ENCODE measurements at regions not wholly inside any gene's neighbourhood (a gene's known extent, or its start where the extent isn't known, plus 50 kb on each side); places are given as distances from the start of the nearest gene placed in this dataset.
"Not testable (repeated sequence)": the region's sequence is repeated elsewhere in the genome, so short reads cannot be mapped to it uniquely, and the experiment has no call there.

- no peak for DNase-seq (ENCODE audit: low spot score)
These were observed 120.2 kb upstream of the BANK1 start for GRCh38 chr4:101670370-101670769.

- DNase-seq (ENCODE audit: low spot score): no peak
These were observed 120.7 kb upstream of the BANK1 start for GRCh38 chr4:101669832-101670188.

GRCh38 chr4:101669138-101669831 lies 121.2 kb upstream of the BANK1 start:
- DNase-seq (ENCODE audit: low spot score): no peak

- no peak for DNase-seq (ENCODE audit: low spot score)
These were observed 123.2 kb upstream of the BANK1 start for GRCh38 chr4:101667348-101667747.

GRCh38 chr4:101660607-101661006 lies 129.9 kb upstream of the BANK1 start:
- DNase-seq (ENCODE audit: low spot score): no peak

- no peak for DNase-seq (ENCODE audit: low spot score)
These were observed 134.7 kb upstream of the BANK1 start for GRCh38 chr4:101655857-101656256.

GRCh38 chr4:101655005-101655404 lies 135.5 kb upstream of the BANK1 start:
- DNase-seq (ENCODE audit: low spot score): no peak

- peak; percentile 41 for DNase-seq (ENCODE audit: low spot score)
These were observed 138.8 kb upstream of the BANK1 start for GRCh38 chr4:101651778-101652177.

GRCh38 chr4:101649790-101650515 lies 140.6 kb upstream of the BANK1 start:
- no peak for DNase-seq (ENCODE audit: low spot score)

GRCh38 chr4:101647710-101648034 lies 142.9 kb upstream of the BANK1 start:
- DNase-seq (ENCODE audit: low spot score): no peak

- no peak for DNase-seq (ENCODE audit: low spot score)
These were observed 146.0 kb upstream of the BANK1 start for GRCh38 chr4:101644516-101644915.

GRCh38 chr4:101643186-101643837 lies 147.2 kb upstream of the BANK1 start:
- DNase-seq (ENCODE audit: low spot score): no peak

GRCh38 chr4:101632766-101633165 lies 157.8 kb upstream of the BANK1 start:
- not testable (repeated sequence) for DNase-seq (ENCODE audit: low spot score)

- no peak for DNase-seq (ENCODE audit: low spot score)
These were observed 160.1 kb upstream of the BANK1 start for GRCh38 chr4:101630319-101630986.

GRCh38 chr4:101621120-101621519 lies 169.4 kb upstream of the BANK1 start:
- DNase-seq (ENCODE audit: low spot score): no peak

- no peak for DNase-seq (ENCODE audit: low spot score)
These were observed 174.9 kb upstream of the BANK1 start for GRCh38 chr4:101615652-101616051.

- DNase-seq (ENCODE audit: low spot score): not testable (repeated sequence)
These were observed 183.5 kb upstream of the BANK1 start for GRCh38 chr4:101606989-101607388.

GRCh38 chr4:101604976-101605375 lies 185.6 kb upstream of the BANK1 start:
- no peak for DNase-seq (ENCODE audit: low spot score)

- peak; percentile 21 for DNase-seq (ENCODE audit: low spot score)
These were observed 190.2 kb upstream of the BANK1 start for GRCh38 chr4:101600287-101600686.

GRCh38 chr4:101599620-101600019 lies 190.9 kb upstream of the BANK1 start:
- DNase-seq (ENCODE audit: low spot score): no peak

- peak; percentile 30 for DNase-seq (ENCODE audit: low spot score)
These were observed 193.6 kb upstream of the BANK1 start for GRCh38 chr4:101596781-101597552.

GRCh38 chr4:101594588-101594987 lies 195.9 kb upstream of the BANK1 start:
- no peak for DNase-seq (ENCODE audit: low spot score)

All from D341Med (cell line).